GM21786 (cell line): ENCODE measurements at regions not wholly inside any gene's neighbourhood (a gene's known extent, or its start where the extent isn't known, plus 50 kb on each side); places are given as distances from the start of the nearest gene placed in this dataset.
"Not testable (repeated sequence)": the region's sequence is repeated elsewhere in the genome, so short reads cannot be mapped to it uniquely, and the experiment has no call there.

ENCODE experiments used
- ATAC-seq: cut with Tn5 transposase; IDR thresholded peaks from one replicate; pipeline ENCODE4 v1.9.1; 2021; ENCODE audit not compliant: unreplicated experiment

DNA sequence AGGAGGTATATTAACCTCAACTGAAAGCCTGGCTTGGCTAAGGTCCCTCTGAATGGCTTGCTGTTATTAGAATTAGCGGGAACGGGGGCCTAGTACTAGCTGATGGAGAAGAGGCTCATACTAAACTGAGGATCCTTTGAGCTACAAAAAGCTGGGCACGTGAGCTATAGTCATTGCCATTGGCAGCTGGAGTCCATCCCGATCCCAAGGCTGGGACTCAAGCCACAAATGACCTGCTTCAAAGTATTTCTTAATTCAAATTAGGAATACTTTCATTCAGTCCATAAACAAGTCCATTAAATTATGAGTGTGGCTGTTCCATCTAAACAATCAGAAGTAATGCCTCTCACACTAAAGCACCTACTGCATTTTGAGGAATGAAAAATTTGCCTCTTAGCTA is 114.5 kb downstream of the DACT1 start:
- ATAC-seq = no peak

DNA sequence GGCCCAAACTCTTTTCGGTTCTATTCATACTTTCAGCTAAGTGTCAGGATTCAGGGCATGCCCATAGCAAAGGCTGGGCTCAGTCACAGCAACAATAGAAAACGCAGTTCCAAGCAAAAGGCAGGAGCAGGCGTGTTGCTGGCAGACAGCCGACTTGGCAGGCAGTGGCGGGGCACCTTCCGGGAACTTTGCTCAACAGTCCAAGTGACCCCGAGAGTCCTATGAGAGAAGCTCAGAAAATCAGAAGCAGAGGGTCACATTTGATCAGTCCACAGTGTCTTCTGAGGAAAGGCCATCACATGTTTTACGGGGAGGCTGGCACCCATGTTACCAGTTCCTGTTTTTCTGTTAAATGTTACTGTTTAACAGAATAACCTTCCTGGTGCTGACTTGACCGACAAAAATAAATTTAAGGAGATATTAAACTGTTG is 115.0 kb downstream of the DACT1 start:
- ATAC-seq = no peak

DNA sequence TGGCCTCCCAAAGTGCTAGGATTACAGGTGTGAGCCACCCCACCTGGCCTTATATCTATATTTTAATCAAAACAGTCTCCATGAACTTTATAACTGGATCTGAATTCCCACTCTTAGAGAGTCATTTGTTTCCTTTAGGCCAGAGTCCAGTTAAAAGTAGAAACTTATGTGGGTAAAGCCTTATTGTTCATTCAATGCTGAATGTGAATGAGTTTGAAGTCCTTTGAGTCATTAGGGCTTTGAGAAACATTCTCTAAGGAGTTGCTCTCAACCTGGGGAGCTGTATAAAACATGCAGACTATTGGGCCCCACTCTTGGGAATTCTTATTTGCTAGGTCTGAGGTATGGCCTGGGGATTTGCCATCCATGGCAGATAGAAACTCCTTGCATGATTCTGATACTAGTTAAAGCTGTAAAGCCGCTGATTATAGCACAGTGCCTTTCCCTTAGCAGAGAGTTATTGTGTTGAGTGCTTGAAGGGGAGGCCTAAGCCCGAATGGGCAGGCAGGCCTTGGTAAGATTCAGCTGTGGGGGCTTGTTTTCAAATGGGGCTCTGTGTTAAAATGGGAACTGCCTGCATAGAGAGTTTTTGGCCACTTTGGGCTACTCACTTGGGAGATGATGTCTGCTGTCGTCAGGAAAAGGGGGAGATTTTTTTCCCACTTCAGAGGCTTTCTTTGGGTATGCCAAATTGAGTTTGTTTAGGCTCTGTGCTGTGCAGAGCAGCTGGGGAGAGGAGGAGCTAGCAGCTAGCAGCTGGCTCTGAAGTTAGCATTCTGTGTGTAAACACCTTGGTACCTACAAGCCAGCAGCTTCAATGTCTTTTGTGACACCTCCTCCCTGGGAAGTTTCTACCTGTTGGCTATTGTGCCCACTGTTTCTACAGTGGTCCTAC is 117.5 kb downstream of the DACT1 start:
- ATAC-seq = no peak

DNA sequence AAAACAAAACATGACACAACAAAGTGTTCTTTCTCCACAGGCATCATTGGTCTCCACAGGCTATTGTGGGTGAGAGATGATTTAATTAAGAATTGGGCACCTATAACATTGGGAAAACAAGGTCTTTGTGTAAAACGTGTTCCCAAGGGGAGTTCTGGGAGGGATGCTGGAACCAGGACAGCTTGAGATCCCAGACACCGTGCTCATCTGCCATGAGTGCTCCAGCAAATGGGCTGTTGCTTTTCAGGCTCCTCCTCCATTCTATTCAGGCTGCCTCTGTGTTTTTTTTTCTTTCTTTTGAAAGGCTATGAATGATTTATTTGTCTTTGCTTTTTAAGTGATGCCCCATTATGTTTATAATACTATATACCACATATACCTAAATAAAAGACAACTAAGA is 122.4 kb downstream of the DACT1 start:
- no peak for ATAC-seq

DNA sequence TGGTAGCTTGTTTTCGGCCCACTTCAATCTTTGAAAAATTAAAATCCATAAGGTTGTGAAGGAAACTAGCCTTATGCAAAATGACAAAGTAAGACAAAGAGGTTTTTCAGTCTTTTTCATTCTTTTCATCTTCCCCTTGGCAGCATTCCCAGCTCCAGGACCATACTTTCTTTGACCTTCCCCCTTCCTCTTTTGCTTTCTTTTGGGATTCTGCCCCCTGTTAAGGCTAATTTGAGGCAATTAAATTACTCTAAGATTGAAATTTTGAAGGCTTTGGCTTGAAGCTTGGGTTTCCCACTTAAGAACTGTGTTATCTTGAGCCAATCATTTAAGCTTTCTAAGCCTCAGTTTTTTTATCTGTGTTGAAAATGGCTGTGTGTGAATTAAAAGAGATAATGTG is 124.9 kb downstream of the DACT1 start:
- ATAC-seq = no peak

DNA sequence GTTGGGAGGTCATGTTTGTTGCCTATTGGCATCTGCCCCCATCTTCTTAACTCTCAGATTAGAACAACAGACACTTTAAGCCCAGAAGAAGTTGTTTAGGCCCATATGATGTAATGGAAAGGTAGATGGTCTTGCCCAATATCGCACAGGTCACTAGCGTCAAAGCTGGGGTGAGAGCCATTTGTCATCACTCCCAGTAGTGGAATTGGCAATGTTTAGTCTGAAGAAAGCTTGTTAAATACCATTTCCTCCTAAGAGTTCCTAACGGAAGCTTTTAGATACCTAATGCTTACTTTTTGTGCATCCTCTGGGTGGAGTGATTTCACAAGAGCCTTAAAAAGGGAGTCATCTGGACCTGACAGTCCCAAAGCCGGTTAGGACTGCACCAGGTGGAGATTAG is 125.4 kb downstream of the DACT1 start:
- no peak for ATAC-seq

DNA sequence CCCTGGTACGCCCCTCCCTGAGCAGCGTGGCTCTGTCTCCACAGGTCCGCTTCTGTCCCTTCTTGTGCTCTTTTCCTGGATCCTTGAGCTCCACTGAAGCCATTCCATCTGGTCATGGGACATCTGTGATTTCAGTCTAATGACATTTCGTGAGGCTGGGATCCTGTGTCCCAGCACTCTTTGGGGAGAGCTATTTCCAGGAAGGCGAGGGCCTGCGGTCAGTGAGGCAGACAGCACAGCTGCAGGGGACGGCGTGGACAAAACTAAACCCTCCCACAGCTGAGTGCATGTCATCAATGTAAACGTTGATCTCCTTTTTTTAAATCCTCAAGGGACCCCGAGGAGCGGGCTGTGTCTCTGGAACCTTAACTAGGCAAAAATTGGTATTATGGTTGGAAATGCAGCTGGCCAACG is 127.7 kb downstream of the DACT1 start:
- no peak for ATAC-seq

DNA sequence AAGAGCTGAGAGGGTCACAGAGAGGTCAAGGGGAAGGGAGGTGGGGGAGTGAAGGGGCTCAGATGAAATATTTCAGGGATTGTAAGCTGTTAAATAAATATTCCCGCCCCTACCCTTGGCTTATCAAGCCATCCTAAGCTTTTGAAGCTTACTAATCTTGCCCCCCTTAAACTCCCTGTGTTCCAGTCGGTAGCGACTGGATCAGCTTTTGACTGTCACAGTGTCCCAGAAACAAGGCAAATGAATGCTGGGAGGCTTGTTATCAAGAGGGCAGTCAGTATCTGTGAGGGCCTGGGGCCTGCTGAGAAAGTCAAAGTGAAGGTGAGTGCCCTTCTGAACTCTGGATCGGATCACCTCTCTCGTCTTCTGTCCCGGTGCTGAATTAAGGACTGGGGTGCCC is 128.1 kb downstream of the DACT1 start:
- no peak for ATAC-seq

DNA sequence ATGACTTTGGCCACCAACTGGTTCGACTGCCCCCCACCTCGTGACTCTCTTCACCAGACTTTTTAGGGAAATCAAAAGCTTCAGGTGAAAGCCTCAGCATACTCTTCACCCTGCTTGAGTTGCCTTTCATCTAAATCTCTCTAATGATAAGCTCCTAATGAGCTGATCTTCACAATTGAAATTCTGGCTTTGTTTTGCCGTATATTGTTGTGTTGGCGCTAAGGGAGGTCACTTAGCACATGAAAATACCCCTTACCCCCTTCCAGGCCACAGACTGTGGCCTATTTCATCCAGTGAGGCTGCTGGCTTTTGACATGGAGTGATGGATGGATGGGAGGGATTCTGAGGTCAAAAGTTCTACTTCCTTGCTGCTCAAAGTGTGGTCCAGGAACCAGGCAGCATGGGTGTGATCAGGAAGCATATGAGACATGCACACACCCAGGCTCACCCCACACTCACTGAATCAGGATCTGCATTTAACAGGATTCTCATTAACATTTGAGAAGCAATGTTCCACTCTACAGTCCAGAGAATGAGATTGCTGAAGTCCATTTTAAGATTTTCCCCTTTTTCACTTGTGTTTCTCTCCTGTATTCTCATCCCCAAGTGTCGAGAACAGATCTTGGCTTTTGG is 131.4 kb downstream of the DACT1 start:
- ATAC-seq = no peak

DNA sequence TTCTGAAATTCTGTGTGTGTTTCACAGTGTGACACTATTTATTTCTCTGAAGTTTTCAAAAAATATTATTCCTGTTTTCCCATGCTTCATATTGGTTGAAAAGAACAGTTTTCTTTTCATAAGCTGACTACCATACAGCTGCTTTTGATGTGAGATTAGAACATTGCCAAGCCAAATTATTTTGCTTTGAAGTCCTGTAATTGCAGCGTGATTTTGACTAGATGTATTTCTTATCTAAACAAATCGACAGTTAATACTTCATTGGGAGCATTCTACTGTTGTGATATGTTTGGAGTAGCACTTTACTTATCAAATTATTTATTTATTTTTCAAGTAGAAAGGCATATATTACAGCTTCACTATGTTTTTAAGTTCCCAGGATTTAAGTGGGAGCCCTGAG is 132.0 kb downstream of the DACT1 start:
- ATAC-seq = no peak

DNA sequence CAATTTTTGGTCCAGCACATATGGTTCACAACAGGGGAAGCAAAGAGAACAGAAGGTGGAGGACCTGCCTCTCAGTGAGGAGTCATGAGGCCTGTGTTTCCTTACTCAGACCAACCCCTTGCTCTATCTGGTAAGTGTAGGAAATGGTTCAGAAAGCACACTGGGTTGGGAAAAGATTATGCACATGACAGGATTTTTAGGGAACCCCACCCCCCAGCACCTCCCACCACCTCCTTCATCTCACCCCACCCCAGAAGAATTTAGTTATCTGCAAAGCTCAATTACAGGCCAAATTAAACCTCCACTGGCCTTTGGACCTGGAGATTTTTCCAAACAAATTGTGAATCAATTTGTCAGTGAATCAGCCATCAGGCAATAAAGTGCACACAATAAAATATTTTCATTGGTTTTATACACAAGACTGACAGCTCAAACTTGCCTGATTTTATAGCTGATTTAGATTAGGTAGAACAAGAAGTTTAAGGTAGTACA is 132.8 kb downstream of the DACT1 start:
- no peak for ATAC-seq

DNA sequence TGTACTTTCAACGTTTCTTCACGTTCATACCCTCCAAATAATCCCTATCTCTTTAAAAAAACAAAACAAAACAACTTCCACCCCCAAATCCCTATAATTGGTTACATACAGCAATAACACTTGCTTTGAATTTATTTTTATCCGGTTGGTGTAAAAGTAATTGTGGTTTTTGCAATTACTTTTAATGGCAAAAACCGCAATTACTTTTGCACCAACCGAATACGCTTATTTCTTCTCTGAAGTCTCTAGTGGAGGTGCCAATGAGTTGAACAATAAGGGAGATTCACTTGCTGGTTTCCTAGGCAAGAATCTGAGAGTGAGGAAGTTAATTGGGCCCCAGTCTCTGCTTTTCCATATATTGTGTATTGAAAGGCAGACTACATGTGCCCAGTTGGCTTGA is 133.3 kb downstream of the DACT1 start:
- no peak for ATAC-seq

DNA sequence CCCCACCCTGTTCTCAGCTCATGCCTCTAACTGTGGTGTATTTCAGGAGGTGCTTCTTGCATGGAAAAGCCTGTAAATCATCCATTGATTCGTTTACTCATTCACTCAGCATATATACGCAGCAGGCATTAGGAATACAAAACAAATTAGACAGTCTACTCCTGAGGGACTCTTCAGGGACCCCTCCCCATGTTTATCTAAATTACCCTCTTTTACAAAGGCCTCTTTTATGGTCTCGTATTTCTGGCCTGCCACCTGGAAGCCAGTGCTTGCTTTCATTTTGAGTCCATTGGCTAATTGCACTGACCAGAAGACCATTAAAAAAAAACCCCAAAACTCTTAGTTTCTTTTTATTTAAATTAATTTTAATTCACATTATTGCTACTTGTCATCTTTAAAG is 134.4 kb downstream of the DACT1 start:
- no peak for ATAC-seq

DNA sequence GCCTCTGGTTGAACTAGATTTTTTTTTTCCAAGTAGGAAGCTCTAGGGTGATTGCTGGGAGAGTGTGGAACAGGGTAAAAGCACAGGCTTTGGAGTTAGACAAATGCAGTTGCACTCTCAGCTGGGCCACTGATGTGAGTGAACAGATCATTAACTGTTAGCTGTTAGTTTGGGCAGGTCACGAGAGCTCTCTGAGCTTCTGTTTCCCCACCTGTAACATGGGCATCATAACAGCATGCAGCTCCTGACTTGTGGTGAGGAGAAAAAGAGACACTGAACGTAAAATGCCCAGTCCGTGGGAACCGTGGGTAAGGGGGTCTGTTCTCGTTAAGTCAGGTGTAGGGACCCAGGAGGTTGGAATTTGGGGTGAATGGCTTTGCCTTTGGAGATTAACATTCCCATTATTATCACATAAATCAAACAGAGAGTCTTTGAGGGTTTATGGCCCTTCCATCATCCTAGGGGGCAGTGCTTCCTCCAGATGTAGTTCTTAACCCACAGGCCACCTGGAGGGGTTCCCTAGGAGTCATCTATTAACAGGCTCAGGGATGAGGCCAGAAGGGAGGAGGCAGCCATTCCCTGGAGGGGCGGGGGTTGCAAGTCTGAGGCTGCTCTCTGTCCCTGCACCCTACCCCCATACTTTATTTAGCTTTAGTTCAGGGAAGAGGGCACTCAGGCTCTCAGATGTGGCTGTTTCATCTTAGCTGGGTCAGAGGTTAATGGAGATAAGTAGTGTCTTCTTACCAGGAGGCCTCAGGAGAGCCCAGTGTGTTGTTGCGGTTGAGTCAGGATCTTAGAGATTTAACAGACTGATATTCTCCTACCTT is 135.2 kb downstream of the DACT1 start:
- no peak for ATAC-seq

DNA sequence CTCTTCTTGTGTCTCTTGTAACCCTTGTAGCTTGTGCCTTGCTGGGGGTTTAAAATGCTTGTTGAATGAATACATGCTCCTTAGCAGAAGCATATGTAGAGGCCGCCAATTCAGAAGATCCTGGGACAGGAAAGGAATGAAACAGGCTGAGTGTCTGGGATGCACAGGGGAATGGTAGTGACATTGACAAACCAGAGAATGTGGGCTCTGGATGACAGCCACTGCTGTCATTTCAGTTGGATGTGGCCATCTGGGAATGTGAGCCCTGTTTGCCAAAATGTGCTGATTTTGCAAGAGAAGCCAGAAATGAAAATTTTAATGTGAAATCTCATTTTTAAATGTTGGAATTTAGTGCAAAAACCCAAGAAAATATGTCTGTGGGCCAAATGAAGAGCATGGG is 136.8 kb downstream of the DACT1 start:
- no peak for ATAC-seq

DNA sequence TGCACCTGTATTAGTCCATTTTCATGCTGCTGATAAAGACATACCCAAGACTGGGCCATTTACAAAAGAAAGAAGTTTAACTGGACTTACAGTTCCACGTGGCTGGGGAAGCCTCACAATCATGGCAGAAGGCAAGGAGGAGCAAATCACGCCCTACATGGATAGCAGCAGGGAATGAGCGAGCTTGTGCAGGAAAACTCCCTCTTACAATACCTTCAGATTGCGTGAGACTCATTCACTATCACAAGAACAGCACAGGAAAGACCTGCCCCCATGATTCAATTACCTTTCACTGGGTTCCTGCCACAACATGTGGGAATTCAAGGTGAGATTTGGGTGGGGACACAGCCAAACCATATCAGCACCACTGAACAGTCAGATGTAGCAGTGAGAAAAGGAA is 137.4 kb downstream of the DACT1 start:
- ATAC-seq = not testable (repeated sequence)

DNA sequence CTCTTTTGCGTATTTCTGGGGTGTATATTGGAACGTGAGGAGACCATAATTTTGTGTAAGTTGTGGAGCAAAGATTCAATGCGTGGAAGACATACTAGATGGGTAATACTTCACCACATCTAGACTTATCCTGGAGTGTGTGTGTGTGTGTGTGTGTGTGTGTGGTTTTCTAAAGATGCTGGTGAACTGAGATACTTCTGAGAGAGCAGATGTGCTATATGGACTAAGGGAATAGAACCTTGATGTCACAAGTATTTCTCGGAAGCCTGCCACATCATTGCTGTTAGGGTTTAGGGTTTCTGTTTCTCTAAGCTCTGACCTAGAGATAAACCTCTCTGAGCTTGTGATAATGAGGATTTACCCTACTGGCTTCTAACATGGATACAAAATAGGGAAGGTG is 138.8 kb downstream of the DACT1 start:
- ATAC-seq = no peak

DNA sequence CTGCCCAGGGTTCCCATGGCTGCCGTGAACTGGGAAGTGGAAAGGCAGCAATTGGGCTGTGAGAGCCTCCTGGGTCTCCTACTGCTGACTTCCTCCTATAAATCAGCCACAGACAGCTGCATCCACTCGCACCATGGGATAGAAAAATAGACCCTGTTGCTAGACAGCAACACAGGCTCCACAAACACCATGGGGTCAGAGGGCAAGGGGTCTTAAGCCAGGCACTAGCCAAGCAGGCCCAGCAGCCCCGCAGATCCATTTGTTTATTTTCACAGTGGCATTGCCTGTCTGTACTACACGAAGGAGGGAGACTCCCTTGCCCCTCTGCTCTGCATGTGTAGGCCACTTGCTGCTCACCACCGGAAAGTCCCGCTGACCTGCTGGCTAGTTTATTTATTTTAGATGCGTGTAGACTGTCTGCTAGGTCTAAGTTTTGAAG is 139.8 kb downstream of the DACT1 start:
- ATAC-seq = no peak

DNA sequence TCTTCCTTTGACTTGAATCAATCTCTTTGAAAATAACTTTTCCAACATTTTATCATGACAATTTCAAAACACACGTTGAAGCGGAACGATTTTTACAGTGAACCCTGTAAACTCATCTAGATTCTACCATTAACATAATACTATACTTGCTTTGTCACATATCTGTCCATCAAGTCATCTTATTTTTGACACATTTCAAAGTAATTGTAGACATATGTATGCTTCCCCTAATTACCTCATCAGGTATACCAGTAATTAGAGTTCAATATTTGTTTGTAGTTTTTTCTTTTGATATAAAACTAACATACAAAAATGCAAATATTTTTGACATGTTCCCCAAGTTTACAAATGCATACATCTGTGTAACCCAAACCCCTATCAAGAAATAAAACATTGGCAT is 140.4 kb downstream of the DACT1 start:
- no peak for ATAC-seq

DNA sequence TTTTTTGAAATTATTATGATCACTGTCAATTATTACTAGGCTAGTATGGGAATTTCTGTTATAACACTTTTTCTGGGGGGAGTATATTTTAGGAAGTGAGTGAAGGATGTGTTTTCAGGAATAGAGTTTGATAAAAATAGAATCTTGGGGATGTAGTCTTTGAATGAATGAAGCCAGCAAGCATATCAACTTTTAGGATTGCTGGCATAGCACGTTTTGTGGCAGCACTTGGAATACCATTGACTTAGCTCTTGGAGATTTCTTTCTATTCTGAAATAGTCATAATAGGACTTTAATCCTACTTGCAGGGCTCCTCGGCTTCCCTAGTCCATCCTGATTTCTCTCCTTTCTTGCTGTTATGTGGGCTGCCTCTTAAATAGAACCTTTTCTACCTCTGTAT is 141.6 kb downstream of the DACT1 start:
- no peak for ATAC-seq

DNA sequence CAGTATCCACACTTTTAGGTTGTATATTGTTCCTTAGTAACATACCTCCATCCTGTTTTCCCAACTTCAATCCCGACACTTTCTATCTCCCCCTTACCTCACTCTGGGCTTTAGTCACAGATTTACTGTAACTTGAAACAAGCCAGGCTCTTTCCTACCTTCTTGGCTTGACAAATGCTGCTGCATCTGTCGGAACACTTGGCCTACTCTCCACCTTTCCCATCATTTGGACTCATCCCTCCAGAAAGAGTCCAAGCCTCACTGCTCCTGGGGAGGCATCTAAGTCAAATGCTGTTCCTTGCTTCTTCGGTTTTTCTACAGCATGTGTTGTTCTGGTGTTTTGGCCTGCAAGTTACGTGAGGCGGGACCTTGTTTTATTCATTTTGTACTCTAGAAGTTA is 142.4 kb downstream of the DACT1 start:
- no peak for ATAC-seq

DNA sequence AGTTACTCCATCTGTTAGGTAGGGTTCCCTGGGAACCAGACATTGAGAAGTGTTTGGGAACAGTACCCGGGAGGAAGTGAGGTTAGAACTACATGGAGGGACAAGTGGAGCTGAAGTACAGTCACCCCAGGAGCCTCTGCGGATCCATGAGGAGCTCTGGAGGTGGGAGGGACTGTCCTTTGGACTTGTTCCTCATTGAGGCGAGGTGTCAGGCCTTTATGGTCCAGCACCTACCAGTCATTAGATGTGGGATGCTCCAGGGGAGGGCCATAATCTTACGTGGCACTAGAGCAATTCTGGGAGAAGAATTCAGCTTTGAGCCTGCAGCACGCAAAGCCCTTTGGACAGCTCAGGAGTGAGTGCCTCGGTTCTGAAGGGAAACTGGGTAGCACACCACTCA is 142.8 kb downstream of the DACT1 start:
- no peak for ATAC-seq
